Mesenteric fat pad (tissue), 1 donor: ENCODE measurements at regions not wholly inside any gene's neighbourhood (a gene's known extent, or its start where the extent isn't known, plus 50 kb on each side); places are given as distances from the start of the nearest gene placed in this dataset.
"Not testable (repeated sequence)": the region's sequence is repeated elsewhere in the genome, so short reads cannot be mapped to it uniquely, and the experiment has no call there.

Source experiments
- DNase-seq: peaks from one replicate; pipeline ENCODE4 v3.0.0-alpha.2; 2020; ENCODE audit warnings: low spot score
- donor health status: DM: yes; HTN: yes; CAD: no.

- no peak for DNase-seq
Measured at GRCh38 chr11:81987829-81988472, 745.7 kb downstream of the FAM181B start.

- DNase-seq, result no peak
Measured at GRCh38 chr11:81986556-81987161, 747.0 kb downstream of the FAM181B start.

- DNase-seq, result no peak
Measured at GRCh38 chr11:81979448-81979847, 754.2 kb downstream of the FAM181B start.

GRCh38 chr11:81975261-81975900 lies 758.3 kb downstream of the FAM181B start:
- no peak for DNase-seq

- DNase-seq, result no peak
Measured at GRCh38 chr11:81970886-81971285, 762.8 kb downstream of the FAM181B start.

GRCh38 chr11:81967242-81967641 lies 766.4 kb downstream of the FAM181B start:
- DNase-seq, result no peak

- DNase-seq, result no peak
Measured at GRCh38 chr11:81966340-81966739, 767.3 kb downstream of the FAM181B start.

- no peak for DNase-seq
Measured at GRCh38 chr11:81963018-81963417, 770.6 kb downstream of the FAM181B start.

- no peak for DNase-seq
Measured at GRCh38 chr11:81960443-81960842, 773.2 kb downstream of the FAM181B start.

- DNase-seq, result no peak
Measured at GRCh38 chr11:81959341-81959740, 774.3 kb downstream of the FAM181B start.

GRCh38 chr11:81954301-81954700 lies 779.4 kb downstream of the FAM181B start:
- not testable (repeated sequence) for DNase-seq

- no peak for DNase-seq
Measured at GRCh38 chr11:81946831-81947230, 786.8 kb downstream of the FAM181B start.

- no peak for DNase-seq
Measured at GRCh38 chr11:81942646-81943045, 791.0 kb downstream of the FAM181B start.

GRCh38 chr11:81941998-81942397 lies 791.7 kb downstream of the FAM181B start:
- DNase-seq, result no peak

- DNase-seq, result no peak
Measured at GRCh38 chr11:81932303-81932702, 801.4 kb downstream of the FAM181B start.

GRCh38 chr11:81920205-81920604 lies 813.5 kb downstream of the FAM181B start:
- DNase-seq, result no peak

- no peak for DNase-seq
Measured at GRCh38 chr11:81916451-81916850, 817.2 kb downstream of the FAM181B start.

- no peak for DNase-seq
Measured at GRCh38 chr11:81915045-81915444, 818.6 kb downstream of the FAM181B start.

- no peak for DNase-seq
Measured at GRCh38 chr11:81913793-81914192, 819.9 kb downstream of the FAM181B start.

GRCh38 chr11:81907996-81908395 lies 825.7 kb downstream of the FAM181B start:
- no peak for DNase-seq

- DNase-seq, result no peak
Measured at GRCh38 chr11:81899156-81899555, 834.5 kb downstream of the FAM181B start.

- DNase-seq, result no peak
Measured at GRCh38 chr11:81897639-81898038, 836.0 kb downstream of the FAM181B start.

- DNase-seq, result no peak
Measured at GRCh38 chr11:81895258-81895657, 838.4 kb downstream of the FAM181B start.
